GM13976 (cell line): ENCODE measurements at regions not wholly inside any gene's neighbourhood (a gene's known extent, or its start where the extent isn't known, plus 50 kb on each side); places are given as distances from the start of the nearest gene placed in this dataset.

Experiments
- DNase-seq: peaks from one replicate; pipeline ENCODE4 v3.0.0; 2012; ENCODE audit warnings: low spot score
- in situ Hi-C: fragments of 300-500 bp; cut with MboI; formaldehyde crosslinking; loops from one replicate; pipeline ENCODE4 v1.12.0; 2022; ENCODE audit warnings: low sequenced_read_pairs, mixed read lengths, inconsistent platforms; ENCODE audit not compliant: unreplicated experiment
- TF ChIP-seq, protein P1 (sequence below): IDR thresholded peaks from 2 replicates; pipeline ENCODE4 v1.5.1; 2012; ENCODE audit warnings: borderline replicate concordance, mild to moderate bottlenecking; ENCODE audit not compliant: insufficient read depth; ENCODE audit errors: extremely low read depth, missing control alignments, control extremely low read depth

DNA sequence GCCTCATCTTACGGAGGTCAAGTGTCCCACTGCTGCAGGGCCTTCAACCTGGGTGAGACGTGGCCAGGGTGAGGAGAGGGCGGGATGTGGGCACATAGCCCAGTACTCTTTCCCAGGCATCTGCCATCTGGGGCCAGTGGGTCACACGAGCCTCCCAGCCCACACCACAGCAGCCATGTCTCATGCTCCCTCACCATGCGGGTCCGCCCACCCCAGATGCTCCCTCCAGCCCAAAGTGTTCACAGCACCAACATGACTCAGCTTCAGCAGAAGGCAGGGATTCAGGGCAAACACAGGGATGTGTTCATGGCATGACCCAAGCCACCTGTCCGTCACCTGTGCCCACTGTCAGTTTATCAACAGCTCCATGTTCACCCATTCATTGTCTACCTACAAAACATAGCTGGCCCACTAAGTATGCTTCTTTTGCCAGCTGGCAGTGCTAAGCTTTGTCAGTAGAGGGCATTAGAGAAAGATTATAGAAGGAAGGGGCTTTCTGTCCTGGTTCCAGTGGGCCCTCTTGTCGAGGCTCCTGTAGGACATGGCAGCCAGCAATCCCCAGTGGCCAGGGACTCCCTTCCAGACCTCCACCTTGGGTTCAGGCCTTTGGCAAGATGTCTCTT lies 109.2 kb downstream of the FOXF2 start:
- in situ Hi-C loops, result no loop called here
- no peak for DNase-seq
- TF ChIP-seq, protein P1, sequence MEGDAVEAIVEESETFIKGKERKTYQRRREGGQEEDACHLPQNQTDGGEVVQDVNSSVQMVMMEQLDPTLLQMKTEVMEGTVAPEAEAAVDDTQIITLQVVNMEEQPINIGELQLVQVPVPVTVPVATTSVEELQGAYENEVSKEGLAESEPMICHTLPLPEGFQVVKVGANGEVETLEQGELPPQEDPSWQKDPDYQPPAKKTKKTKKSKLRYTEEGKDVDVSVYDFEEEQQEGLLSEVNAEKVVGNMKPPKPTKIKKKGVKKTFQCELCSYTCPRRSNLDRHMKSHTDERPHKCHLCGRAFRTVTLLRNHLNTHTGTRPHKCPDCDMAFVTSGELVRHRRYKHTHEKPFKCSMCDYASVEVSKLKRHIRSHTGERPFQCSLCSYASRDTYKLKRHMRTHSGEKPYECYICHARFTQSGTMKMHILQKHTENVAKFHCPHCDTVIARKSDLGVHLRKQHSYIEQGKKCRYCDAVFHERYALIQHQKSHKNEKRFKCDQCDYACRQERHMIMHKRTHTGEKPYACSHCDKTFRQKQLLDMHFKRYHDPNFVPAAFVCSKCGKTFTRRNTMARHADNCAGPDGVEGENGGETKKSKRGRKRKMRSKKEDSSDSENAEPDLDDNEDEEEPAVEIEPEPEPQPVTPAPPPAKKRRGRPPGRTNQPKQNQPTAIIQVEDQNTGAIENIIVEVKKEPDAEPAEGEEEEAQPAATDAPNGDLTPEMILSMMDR, result no peak

GRCh38 chr6:1499777-1500176 lies 109.9 kb upstream of the FOXC1 start:
- in situ Hi-C loops, result no loop called here
- TF ChIP-seq, protein P1, result no peak
- no peak for DNase-seq

GRCh38 chr6:1500913-1501312 lies 108.8 kb upstream of the FOXC1 start:
- DNase-seq, result no peak
- in situ Hi-C loops, result no loop called here
- TF ChIP-seq, protein P1, result no peak

DNA sequence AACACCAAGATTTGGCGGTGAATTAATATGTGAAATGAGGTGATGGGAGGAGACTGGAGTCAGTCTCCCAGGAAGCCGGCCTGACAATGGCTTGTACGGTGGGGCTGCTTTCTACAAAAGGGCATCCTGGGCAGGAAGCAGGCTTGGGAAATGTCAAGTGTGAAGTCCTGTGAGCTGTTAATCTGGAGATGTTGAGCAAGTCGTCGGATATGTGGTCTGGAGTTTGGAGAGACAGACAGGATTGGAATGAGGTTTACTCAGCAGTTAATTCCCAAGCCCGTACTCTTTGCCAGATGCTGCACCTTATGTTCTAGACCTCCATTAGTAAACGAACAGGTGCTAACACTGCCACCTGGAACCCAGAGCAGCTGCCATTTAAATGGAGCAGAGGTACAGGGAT lies 107.7 kb upstream of the FOXC1 start:
- in situ Hi-C loops, result no loop called here
- TF ChIP-seq, protein P1, result no peak
- DNase-seq, result no peak

DNA sequence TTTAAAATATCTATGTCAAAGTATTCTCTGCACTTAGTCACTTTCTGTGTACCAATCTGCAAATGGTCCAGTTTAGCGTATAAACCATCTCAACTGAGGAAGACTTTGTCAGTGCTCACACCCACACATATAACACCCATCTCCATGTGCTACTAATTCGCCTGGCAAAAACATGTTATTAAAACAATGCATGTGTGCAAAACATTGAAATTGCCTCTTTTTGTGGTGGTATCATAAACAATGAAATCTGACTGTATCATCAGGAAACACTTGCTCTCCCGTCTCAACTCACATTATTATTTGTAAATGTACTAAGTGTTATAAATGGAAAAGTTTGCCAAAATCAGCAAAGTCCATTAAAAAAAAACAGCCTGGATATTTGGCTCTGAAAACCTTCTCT lies 105.9 kb upstream of the FOXC1 start:
- in situ Hi-C loops, result no loop called here
- TF ChIP-seq, protein P1, result no peak
- DNase-seq, result no peak

DNA sequence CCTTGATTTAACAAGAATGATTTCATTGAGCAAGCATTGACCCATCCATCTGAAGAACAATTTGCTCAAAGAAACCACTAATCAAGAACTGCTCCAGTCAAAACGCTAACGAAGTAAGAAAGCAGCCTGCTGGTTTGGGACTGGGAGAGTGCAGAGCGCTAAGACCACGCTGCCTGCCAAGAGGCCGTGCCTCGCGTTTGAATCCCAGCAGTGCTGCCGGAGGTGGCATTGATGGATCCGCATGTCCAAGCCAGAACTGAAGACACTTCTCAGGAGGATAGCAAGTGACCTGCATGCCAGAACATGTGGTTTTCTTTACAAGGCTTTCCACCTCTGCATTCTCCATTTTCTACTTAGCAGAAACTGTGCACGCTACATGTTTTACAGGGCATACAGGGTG lies 105.2 kb upstream of the FOXC1 start:
- in situ Hi-C loops, result no loop called here
- DNase-seq, result no peak
- TF ChIP-seq, protein P1, result no peak

DNA sequence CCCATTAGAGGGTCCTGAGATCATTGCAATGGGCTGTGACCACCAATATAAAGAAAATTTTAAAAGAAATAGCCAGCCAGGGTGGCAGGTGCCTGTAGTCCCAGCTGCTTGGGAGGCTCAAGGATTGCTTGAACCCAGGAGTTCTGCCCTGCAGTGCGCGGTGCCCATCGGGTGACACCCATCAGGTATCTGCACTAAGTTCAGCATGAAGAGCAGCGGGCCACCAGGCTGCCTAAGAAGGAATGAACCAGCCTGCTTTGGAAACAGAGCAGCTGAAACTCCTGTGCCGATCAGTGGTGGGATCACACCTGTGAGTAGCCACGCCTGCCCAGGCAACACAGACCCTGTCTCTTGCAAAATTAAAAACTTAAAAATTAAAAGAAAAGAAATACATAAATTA lies 102.5 kb upstream of the FOXC1 start:
- TF ChIP-seq, protein P1, result no peak
- DNase-seq, result no peak

More for the DNA sequence above, 102.5 kb upstream of the FOXC1 start:
- in situ Hi-C loops, result no loop called here
